NCI-H2196 treated with DMSO at 0.1 percent for 48 hours (cell line): ENCODE measurements at regions not wholly inside any gene's neighbourhood (a gene's known extent, or its start where the extent isn't known, plus 50 kb on each side); places are given as distances from the start of the nearest gene placed in this dataset.

Experiments
- DNase-seq: peaks from one replicate; lab custom pipeline; 2025; ENCODE audit not compliant: unreplicated experiment; lab: John Stamatoyannopoulos, UW

GRCh38 chr2:7983451-7983850, 698.4 kb upstream of the ID2 start:
- DNase-seq = no peak

DNA sequence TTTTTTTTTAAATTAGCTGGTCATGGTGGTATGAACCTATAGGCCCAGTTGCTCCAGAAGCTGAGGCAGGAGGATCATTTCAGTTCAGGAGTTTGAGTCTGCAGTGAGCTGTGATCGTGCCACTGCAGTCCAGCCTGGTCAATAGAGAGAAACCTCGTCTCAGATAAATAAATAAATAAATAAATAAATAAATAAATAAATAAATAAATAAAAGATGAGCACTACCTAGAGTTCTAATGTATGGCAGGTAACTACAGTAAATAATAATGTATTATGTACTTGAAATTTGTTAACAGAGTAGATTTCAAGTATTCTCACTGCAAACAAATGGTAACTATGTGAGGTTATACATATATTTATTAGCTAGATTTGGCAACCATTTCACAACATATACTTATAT, 697.9 kb upstream of the ID2 start:
- DNase-seq = no peak

- no peak for DNase-seq
Measured at GRCh38 chr2:7984693-7985353, 697.0 kb upstream of the ID2 start.

DNA sequence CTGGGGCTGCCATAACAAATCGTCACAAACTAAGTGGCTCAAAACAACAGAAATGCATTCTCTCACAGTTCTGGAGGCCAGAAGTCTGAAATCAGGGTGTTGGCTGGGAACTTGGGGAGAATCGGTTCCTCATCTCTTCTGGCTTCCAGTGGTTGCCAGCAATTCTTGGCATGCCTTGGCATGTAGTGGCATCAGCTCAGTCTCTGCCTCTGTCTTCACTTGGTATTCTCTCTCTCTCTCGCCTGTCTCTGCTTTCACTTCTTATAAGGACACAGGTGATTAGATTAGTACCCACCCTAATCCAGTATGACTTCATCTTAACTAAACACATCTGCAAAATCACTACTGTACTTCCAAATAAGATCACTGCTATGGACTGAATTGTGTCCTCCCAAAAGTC, 695.4 kb upstream of the ID2 start:
- no peak for DNase-seq

DNA sequence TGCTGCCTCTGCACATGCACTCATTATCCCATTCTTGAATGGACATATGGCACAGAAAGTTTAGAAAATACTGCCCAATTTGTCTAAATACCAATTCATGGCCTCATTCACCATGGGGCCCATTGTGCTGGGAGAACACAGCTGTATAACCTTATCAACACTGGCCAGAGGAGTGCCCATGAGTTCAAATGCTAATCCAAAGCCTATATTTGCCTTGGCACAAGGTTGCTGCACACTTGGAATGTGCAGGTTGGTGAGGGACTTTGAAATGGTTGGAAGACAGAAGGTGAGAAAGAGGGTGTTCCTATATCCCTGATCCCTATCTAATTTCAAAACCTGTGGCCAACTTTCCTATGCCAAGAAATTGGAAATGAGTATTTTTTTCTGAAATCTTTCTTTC, 693.9 kb upstream of the ID2 start:
- no peak for DNase-seq

DNA sequence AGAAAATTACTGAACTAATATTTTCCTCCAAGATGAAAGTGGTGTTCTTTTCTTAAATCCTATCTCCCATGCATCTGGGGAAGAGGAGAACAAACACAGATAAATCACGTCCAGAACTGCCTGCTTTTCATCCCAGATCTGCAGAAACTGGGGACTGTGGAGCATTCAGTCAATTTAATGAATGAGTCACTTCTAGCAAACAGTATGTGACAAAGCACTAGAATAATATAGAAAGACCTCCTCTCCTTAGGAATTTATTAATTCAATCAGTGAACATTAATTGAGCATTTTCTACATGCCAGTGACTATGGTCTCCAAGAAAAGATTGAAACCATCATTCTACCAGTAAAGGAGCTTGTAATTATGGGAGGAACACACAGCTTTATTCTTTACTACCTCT, 693.4 kb upstream of the ID2 start:
- no peak for DNase-seq

GRCh38 chr2:7989823-7990222, 692.0 kb upstream of the ID2 start:
- no peak for DNase-seq

- DNase-seq = no peak
Measured at GRCh38 chr2:7992612-7993602, 688.9 kb upstream of the ID2 start.

GRCh38 chr2:7994397-7994951, 687.4 kb upstream of the ID2 start:
- no peak for DNase-seq

DNA sequence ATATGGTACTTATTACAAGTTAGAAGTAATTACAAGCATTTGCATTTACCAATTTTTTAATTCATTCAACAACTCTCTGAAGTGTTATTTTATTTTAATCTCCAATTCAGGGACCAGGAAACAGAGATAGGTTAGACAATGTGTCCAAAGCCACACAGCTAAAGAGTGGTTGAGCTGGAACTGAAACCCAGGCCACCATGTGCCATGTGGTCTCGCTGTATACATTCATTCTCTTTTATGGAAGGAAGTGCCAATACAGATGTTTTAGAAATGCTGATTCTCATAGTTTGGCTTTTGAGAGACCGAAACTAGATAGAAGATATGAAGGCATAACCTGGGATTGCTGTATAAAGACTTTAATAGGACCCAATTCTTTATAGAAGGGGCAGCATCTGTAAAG, 684.6 kb upstream of the ID2 start:
- no peak for DNase-seq

GRCh38 chr2:7999683-8000476, 682.0 kb upstream of the ID2 start:
- no peak for DNase-seq

DNA sequence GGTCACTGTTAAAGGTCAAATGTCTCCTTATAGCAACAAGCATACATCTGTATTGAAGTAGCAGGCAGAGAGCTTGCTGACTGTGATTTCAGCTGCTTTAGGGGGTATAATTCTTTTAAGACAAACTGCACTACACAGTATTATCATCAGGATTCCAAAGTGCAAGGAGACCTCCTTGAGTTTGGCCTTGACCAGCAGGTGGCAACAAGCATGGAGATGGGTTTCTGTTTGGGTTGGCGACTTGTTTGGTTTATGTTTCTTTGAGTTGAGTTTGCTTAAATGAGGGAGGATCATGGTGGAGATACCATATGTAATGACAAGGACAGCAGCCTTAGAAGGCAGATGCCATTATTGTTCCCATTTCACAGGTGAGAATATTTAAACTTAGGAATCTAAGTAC, 681.0 kb upstream of the ID2 start:
- no peak for DNase-seq

- DNase-seq = no peak
Measured at GRCh38 chr2:8002765-8003393, 679.0 kb upstream of the ID2 start.

DNA sequence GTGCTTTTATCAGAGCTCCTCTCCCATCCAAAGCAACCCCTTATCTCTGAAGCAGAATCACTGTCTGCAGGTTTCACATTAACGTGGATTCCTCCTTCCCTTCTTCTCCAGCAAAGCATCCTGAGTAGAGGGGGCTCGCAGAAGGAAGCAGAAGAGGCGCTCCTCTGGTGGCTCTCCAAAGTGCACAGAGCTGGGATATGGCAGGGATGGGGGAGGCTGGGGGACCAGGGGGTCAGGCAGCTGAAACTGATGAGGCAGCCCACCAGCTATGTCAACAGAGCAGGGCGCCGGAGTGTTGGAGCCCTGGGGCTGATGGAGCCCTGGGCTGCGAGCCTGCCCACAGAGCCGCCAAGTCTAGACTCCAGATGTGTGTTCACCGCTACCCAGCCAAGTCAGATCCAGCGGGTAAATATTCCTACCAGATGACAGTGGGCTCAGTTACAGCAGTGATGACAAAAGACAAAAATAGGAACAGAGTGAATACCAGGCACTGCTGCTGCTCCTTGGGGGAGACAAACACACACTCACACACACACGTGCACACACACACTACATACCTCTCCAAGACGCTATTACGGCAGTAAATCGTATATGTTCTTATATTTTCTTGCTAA, 678.3 kb upstream of the ID2 start:
- no peak for DNase-seq

GRCh38 chr2:8004250-8004681, 677.6 kb upstream of the ID2 start:
- no peak for DNase-seq

GRCh38 chr2:8006181-8006580, 675.7 kb upstream of the ID2 start:
- DNase-seq = no peak

DNA sequence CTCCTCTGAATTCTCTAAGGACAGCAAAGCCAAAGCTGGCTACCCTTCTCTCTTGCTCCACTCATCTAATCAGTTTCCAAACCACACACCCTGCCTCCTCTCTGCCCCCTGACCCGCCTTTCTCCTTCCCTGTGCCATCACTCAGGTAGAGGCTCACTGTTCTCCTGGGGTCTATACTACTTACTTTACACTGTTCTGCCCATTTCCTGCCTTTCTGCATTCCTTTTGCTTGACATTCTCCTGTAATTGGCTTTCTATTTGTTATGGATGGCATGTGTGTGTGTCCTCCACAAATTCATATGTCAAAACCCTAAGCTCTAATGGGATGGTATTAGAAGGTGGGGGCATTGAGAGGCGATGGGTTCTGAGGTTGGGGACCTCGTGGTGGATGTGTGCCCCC, 675.2 kb upstream of the ID2 start:
- no peak for DNase-seq

DNA sequence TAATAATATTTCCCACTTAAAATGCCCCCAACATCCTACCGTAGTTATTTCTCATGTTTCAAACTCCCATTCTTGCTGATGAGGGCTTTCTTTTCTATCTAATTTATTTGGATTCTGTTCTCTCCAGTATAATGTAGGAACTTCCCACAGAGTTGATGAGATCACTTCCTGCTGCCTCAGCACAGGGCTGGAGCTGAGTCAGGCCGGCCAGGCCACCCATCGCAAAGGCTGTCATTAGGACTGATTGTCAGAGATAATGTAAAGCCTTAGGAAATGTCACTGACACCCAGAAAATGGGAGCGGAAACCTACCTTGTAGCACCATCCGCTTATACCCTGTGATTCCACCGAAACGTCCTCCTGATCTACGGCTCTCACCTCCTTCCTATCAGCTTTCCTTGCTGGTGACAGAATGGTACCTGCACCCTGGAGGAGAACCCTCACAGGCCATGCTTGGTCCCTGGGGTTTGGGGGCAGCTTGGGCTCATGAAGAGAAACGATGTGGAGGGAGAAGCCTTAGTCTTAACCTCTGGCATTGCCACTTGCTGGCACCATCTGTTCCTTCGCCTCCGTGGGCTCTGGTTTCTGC, 672.8 kb upstream of the ID2 start:
- no peak for DNase-seq

GRCh38 chr2:8015848-8016600, 665.8 kb upstream of the ID2 start:
- no peak for DNase-seq
